Esophagus squamous epithelium (tissue), 5 donors: ENCODE measurements at regions not wholly inside any gene's neighbourhood (a gene's known extent, or its start where the extent isn't known, plus 50 kb on each side); places are given as distances from the start of the nearest gene placed in this dataset.

ENCODE experiments used
- DNase-seq: peaks from one replicate; lab custom pipeline; 2025; lab: John Stamatoyannopoulos, UW
- H3K27ac ChIP-seq, 4 donors: fragments of 200-600 bp; sonication (generic); one replicate each; pipeline ENCODE4 v1.5.1; 2016 to 2019; ENCODE audit warnings: mild to moderate bottlenecking in 1 of 4
- H3K27me3 ChIP-seq, 4 donors: fragments of 200-600 bp; sonication (generic); 1 replicate in 3 of 4; 2 replicates in 1 of 4; pipeline versions ENCODE4 v1.5.1 to v1.6.0; 2017 to 2021; ENCODE audit warnings: antibody characterized with exemption in 1 of 4
- H3K36me3 ChIP-seq, 3 donors: fragments of 200-600 bp; sonication (generic); one replicate each; pipeline ENCODE4 v1.5.1; 2016 to 2019
- H3K4me1 ChIP-seq, 3 donors: fragments of 200-600 bp; sonication (generic); one replicate each; pipeline ENCODE4 v1.5.1; 2017 to 2019
- H3K4me3 ChIP-seq, 4 donors: fragments of 200-600 bp; sonication (generic); 1 replicate in 3 of 4; 2 replicates in 1 of 4; pipeline ENCODE4 v1.5.1; 2016 to 2019; ENCODE audit warnings: mild to moderate bottlenecking in 2 of 4, moderate library complexity in 1 of 4
- H3K9me3 ChIP-seq, 3 donors: fragments of 200-600 bp; sonication (generic); one replicate each; pipeline ENCODE4 v1.5.1; 2016 to 2019
- CTCF ChIP-seq, 6 experiments: fragments of 450-650 bp in 4 of 6; fragments of 200-600 bp in 2 of 6; sonication (generic) in 2 of 6; IDR thresholded peaks; one replicate each; pipeline ENCODE4 v1.5.1; 2016 to 2019; ENCODE audit warnings: antibody characterized with exemption in 6 of 6, mild to moderate bottlenecking in 4 of 6, moderate library complexity in 4 of 6
- POLR2A ChIP-seq, 4 donors: fragments of 450-650 bp; IDR thresholded peaks; one replicate each; pipeline ENCODE4 v1.6.1; 2017; ENCODE audit warnings: antibody characterized with exemption in 4 of 4, mild to moderate bottlenecking in 4 of 4, moderate library complexity in 3 of 4
- whole genome bisulfite sequencing, 2 donors: methylation state at CpG; one replicate each; pipeline ENCODE4 v1.1.5; 2018; 5-methylcytosine and 5-hydroxymethylcytosine counted together
- intact Hi-C: fragments of 100-400 bp; cut with DNase I; formaldehyde crosslinking; loops from one replicate; pipeline ENCODE4 v1.15.0; 2022
- donor health status: DM: yes; HTN: yes; CAD: no.

GRCh38 chr11:134759274-134759673, 347.2 kb upstream of the B3GAT1 start:
- intact Hi-C loops, result no loop called here
- Histone ChIP-seq H3K4me3 (no peak overlapping the region), H3K9me3 (no peaks in the 10 kb centered on the region), H3K36me3 (no peaks in the 10 kb centered on the region), H3K4me1 (no peaks in the 10 kb centered on the region), H3K27ac (no peak overlapping the region), H3K27me3 (peaks cover 0 to 2% (median 0%) of the 10 kb centered on the region in 4 donors)
- WGBS, 2 donors, result 64 to 71% methylated on average over 5 to 6 of the region's 11 CpGs
- no peak for DNase-seq
- no peak for TF ChIP-seq POLR2A (IDR thresholded peaks at IDR 0.05)

- no peaks in the 10 kb centered on the region for H3K27me3 ChIP-seq
- no peaks in the 10 kb centered on the region for H3K36me3 ChIP-seq
- H3K27ac ChIP-seq, result no peak overlapping the region
- intact Hi-C loops, result no loop called here
- 74 to 88% methylated on average over 3 to 7 of the region's 10 CpGs for WGBS, 2 donors
- no peaks in the 10 kb centered on the region for H3K4me1 ChIP-seq
- no peak overlapping the region for H3K4me3 ChIP-seq
- H3K9me3 ChIP-seq, result no peaks in the 10 kb centered on the region
- DNase-seq, result no peak
- no peak for TF ChIP-seq POLR2A (IDR thresholded peaks at IDR 0.05)
- TF ChIP-seq CTCF (IDR thresholded peaks at IDR 0.05), result no peak
These were observed 346.4 kb upstream of the B3GAT1 start for GRCh38 chr11:134758342-134758931.

- WGBS, 2 donors, result 48 to 71% methylated on average over 2 to 3 of the region's 3 CpGs
These were observed 345.6 kb upstream of the B3GAT1 start for GRCh38 chr11:134757633-134758032.

GRCh38 chr11:134756811-134757540, 344.9 kb upstream of the B3GAT1 start:
- Histone ChIP-seq H3K36me3 (no peaks in the 10 kb centered on the region), H3K9me3 (no peaks in the 10 kb centered on the region), H3K27ac (no peak overlapping the region), H3K4me3 (no peak overlapping the region), H3K27me3 (peaks cover 0 to 3% (median 0%) of the 10 kb centered on the region in 4 donors), H3K4me1 (no peaks in the 10 kb centered on the region)
- TF ChIP-seq CTCF (IDR thresholded peaks at IDR 0.05) (no peak), POLR2A (IDR thresholded peaks at IDR 0.05) (no peak)
- no peak for DNase-seq
- 51 to 62% methylated on average over 8 to 9 of the region's 9 CpGs for WGBS, 2 donors
- intact Hi-C loops, result no loop called here

More at GRCh38 chr11:134757633-134758032, 345.6 kb upstream of the B3GAT1 start:
- TF ChIP-seq POLR2A (IDR thresholded peaks at IDR 0.05), result no peak
- TF ChIP-seq CTCF (IDR thresholded peaks at IDR 0.05), result no peak
- no peaks in the 10 kb centered on the region for H3K4me1 ChIP-seq
- no peaks in the 10 kb centered on the region for H3K9me3 ChIP-seq
- peaks cover 0 to 2% (median 0%) of the 10 kb centered on the region in 4 donors for H3K27me3 ChIP-seq
- H3K4me3 ChIP-seq, result no peak overlapping the region
- DNase-seq, result no peak
- no peaks in the 10 kb centered on the region for H3K36me3 ChIP-seq
- intact Hi-C loops, result no loop called here
- no peak overlapping the region for H3K27ac ChIP-seq

- DNase-seq, result no peak
- TF ChIP-seq POLR2A (IDR thresholded peaks at IDR 0.05) (no peak), CTCF (IDR thresholded peaks at IDR 0.05) (no peak)
These were observed 343.5 kb upstream of the B3GAT1 start for GRCh38 chr11:134755535-134755934.

More at GRCh38 chr11:134755535-134755934, 343.5 kb upstream of the B3GAT1 start:
- H3K36me3 ChIP-seq, result no peaks in the 10 kb centered on the region
- H3K27ac ChIP-seq, result no peak overlapping the region
- intact Hi-C loops, result no loop called here
- H3K9me3 ChIP-seq, result no peaks in the 10 kb centered on the region
- no peak overlapping the region for H3K4me3 ChIP-seq
- WGBS, 2 donors, result 85 to 86% methylated on average over 6 to 10 of the region's 10 CpGs
- H3K27me3 ChIP-seq, result peaks cover 0 to 3% (median 0%) of the 10 kb centered on the region in 4 donors
- H3K4me1 ChIP-seq, result no peaks in the 10 kb centered on the region
